GM12892 (cell line): ENCODE measurements at regions not wholly inside any gene's neighbourhood (a gene's known extent, or its start where the extent isn't known, plus 50 kb on each side); places are given as distances from the start of the nearest gene placed in this dataset.

ENCODE experiments used
- DNase-seq: peaks from one replicate; pipeline ENCODE4 v3.0.0; 2011; ENCODE audit not compliant: insufficient read length
- FAIRE-seq: peaks from 2 replicates; lab custom pipeline; 2011; peaks lifted over from hg19 to GRCh38; lab: Jason Lieb, UNC
- POLR2A ChIP-seq: IDR thresholded peaks from 2 replicates; pipeline ENCODE4 v1.6.1; 2011; ENCODE audit warnings: low read depth, low read length, control low read depth
- POLR2AphosphoS5 ChIP-seq: IDR thresholded peaks from 2 replicates; pipeline ENCODE4 v1.6.1; 2011; ENCODE audit warnings: low read depth, low read length, control low read depth
- TAF1 ChIP-seq: IDR thresholded peaks from 2 replicates; pipeline ENCODE4 v1.6.1; 2011; ENCODE audit warnings: low read depth, mild to moderate bottlenecking, control low read depth, low read length, borderline replicate concordance

DNA sequence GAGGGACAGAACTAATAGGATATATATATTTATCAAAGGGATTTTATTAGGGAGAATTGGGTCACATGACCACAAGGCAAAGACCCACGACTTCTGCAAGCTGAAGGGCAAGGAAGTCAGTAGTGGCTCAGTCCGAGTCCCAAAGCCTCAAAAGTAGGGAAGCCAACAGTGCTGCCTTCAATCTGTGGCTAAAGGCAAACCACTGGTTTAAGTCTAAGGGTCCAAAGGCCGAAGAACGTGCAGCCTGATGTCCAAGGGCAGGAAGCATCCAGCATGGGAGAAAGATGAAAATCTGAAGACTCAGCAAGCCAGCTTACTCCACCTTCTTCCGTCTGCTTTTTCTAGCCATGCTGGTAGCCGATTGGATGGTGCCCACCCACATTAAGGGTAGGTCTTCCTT lies 157.9 kb upstream of the CRY1 start:
- no peak for TF ChIP-seq POLR2A
- TF ChIP-seq TAF1: no peak
- no peak for TF ChIP-seq POLR2AphosphoS5
- FAIRE-seq: no peak
- DNase-seq: no peak

DNA sequence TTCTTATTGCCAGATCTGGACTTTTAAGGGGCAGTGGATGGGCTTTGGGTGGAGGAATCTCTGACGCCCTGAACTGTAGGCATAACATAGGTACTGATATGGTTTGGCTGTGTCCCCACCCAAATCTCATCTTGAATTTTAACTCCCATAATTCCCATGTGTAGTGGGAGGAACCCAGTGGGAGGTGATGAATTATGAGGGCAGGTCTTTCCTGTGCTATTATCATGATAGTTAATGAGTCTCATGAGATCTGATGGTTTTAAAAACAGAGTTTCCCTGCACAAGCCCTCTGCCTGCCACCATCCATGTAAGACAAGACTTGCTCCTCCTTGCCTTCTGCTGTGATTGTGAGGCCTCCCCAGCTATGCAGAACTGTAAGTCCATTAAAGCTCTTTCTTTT lies 160.0 kb upstream of the CRY1 start:
- FAIRE-seq (no peak), DNase-seq (no peak)
- TF ChIP-seq POLR2AphosphoS5 (no peak), POLR2A (no peak), TAF1 (no peak)

DNA sequence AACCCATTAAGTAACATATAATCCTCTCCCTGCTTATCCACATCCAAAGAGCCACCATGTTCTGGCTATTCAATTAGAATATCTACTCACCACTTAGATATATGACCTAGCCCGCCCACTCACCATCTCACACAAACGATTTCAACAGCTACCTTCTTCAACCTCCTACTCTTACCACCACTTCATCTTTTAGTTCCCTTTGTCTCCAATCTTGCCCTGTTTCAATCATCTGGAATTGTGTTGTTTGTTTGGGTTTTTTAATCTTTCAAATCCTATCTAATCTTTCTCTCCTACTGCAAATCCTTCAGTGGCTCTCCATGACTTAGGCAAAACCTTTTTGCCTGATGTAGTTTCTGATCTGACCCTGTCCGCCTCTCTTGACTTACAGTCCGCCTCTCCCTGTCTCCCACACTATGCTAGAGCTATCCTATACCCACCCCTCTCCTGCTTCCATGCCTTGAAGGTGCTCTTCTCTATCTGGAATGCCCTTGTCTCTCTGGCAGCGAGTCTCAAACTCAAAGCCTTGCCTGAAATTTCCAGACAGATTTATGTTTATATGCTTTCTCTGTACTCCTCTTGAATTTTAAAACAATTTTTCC lies 161.0 kb upstream of the CRY1 start:
- TF ChIP-seq POLR2AphosphoS5: no peak
- TF ChIP-seq POLR2A: no peak
- no peak for TF ChIP-seq TAF1
- DNase-seq (no peak), FAIRE-seq (no peak)

- no peak for TF ChIP-seq POLR2A
- no peak for TF ChIP-seq POLR2AphosphoS5
- TF ChIP-seq TAF1: no peak
- FAIRE-seq (no peak), DNase-seq (no peak)
Observed at GRCh38 chr12:107258780-107259179, 165.4 kb upstream of the CRY1 start.

- FAIRE-seq (no peak), DNase-seq (no peak)
- TF ChIP-seq POLR2A (no peak), TAF1 (no peak), POLR2AphosphoS5 (no peak)
Observed at GRCh38 chr12:107263980-107264379, 170.6 kb upstream of the CRY1 start.

- TF ChIP-seq POLR2A (no peak), POLR2AphosphoS5 (no peak), TAF1 (no peak)
- DNase-seq (no peak), FAIRE-seq (no peak)
Observed at GRCh38 chr12:107264667-107265066, 171.3 kb upstream of the CRY1 start.

- no peak for DNase-seq
- no peak for FAIRE-seq
- TF ChIP-seq POLR2AphosphoS5: no peak
- TF ChIP-seq TAF1: no peak
- no peak for TF ChIP-seq POLR2A
Observed at GRCh38 chr12:107267604-107268003, 174.3 kb upstream of the CRY1 start.

DNA sequence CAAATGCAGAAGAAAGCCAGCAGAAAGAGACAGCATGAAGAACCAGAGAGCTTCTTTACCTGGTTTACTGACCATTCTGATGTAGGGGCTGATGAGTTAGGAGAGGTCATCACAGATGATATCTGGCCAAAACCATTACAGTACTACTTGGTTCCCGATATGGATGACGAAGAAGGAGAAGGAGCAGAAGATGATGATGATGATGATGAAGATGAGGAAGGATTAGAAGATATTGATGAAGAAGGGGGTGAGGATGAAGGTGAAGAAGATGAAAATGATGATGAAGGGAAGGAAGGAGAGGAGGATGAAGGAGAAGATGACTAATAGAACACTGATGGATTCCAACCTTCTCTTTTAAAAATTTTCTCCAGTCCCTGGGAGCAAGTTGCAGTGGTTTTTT lies 178.2 kb upstream of the CRY1 start:
- FAIRE-seq (no peak), DNase-seq (no peak)
- TF ChIP-seq POLR2A (no peak), TAF1 (no peak), POLR2AphosphoS5 (no peak)

- FAIRE-seq: no peak
- TF ChIP-seq POLR2AphosphoS5 (no peak), TAF1 (no peak), POLR2A (no peak)
- DNase-seq: no peak
Observed at GRCh38 chr12:107275530-107275929, 182.2 kb upstream of the CRY1 start.

DNA sequence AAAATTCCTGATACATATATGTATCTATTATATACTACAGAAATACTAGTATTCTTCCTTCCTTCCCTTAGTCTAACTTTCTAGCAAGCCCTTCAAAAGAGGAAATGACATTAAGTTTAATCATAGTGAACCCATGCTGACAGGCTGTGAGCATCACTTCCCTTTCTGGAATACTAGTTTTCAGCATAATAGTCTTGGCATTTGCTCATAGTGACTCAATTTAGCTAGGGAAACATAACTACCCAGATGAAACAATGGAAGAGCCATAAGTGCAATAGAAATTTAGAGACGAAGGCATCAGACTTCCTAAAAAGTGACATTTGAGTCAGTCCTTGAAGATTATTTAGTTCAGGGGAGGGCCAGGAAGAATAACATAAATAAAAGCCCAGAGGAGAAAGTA lies 184.5 kb upstream of the CRY1 start:
- TF ChIP-seq POLR2A (no peak), POLR2AphosphoS5 (no peak)
- DNase-seq (no peak), FAIRE-seq (no peak)

DNA sequence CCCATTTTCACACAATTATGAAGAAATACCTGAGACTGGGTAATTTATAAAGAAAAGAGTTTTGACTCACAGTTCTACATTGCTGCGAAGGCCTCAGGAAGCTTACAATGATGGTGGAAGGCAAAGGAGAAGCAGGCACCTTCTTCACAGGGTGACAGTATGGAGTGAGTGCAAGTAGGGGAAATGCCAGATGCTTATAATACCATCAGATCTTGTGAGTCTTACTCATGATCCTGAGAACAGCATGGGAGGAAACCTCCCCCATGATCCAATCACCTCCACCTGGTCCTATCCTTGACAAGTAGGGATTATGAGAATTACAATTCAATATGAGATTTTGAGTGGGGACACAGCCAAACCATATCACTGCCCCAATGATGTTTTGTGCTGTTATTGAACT lies 189.3 kb upstream of the CRY1 start:
- TF ChIP-seq POLR2A (no peak), POLR2AphosphoS5 (no peak), TAF1 (no peak)
- no peak for DNase-seq
- FAIRE-seq: no peak

DNA sequence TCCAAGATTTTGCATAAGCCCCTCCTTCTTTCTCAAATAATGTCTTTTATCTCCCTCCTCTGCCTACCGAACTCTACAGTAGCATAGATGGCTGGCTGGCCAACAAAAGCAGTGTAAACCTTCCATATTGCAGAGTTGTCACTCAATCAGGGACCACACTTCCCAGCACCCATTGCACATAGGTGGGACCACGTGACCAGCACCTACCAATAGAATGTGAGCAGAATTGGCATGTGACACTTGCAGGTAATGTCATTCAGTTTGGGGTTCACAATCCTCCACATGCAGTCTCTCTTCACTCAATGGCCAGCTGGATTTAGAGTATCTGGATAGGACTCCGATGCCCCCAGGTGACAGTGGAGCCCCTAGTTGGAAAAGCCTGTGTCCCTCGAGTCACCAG lies 190.3 kb upstream of the CRY1 start:
- TF ChIP-seq TAF1: no peak
- TF ChIP-seq POLR2AphosphoS5: no peak
- TF ChIP-seq POLR2A: no peak
- FAIRE-seq (no peak), DNase-seq (no peak)
